ENCODE measurements at regions not wholly inside any gene's neighbourhood (a gene's known extent, or its start where the extent isn't known, plus 50 kb on each side); places are given as distances from the start of the nearest gene placed in this dataset.

- no peak for DNase-seq
- CTCF ChIA-PET, result no interaction called here
- no peak overlapping the region for H3K4me3 Mint-ChIP-seq (ENCODE audit: low read depth, unreplicated experiment)
- no peaks in the 10 kb centered on the region for H3K36me3 Mint-ChIP-seq (ENCODE audit: insufficient read depth, unreplicated experiment)
- intact Hi-C loops (cut with micrococcal nuclease; ENCODE audit: unreplicated experiment), result no loop called here
- TF ChIP-seq CTCF (IDR thresholded peaks at IDR 0.05; ENCODE audit: unreplicated experiment), result no peak
- no peaks in the 10 kb centered on the region for H3K4me1 Mint-ChIP-seq (ENCODE audit: low read depth, unreplicated experiment)
- peaks cover 5% of the 10 kb centered on the region for H3K27me3 Mint-ChIP-seq (ENCODE audit: unreplicated experiment)
- H3K9me3 Mint-ChIP-seq (ENCODE audit: low read depth, unreplicated experiment), result no peaks in the 10 kb centered on the region
- BruUV-seq (replicated peaks), result no TSS peak
- no peak overlapping the region for H3K27ac Mint-ChIP-seq (ENCODE audit: unreplicated experiment)
Measured at GRCh38 chr6:130677766-130678165, 149.4 kb upstream of the SMLR1 start.

DNA sequence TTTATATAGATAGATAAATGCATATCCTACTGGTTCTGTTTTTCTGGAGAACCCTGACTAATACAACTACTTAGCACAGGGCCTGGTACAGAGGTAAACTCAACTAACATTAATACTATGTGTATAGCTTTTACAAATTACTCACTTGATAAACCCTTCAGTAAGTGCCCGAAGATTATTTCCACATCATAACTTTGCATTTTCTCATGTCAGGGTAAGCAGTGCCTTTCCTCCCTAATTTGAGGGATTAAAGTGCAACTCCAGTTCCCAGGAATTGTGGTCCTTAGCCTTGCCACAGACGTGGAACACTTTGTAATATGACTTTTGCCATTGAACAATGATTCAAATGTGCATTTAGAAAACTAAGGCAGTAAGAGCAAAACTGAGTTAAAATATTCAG lies 147.5 kb upstream of the SMLR1 start:
- Mint-ChIP-seq H3K4me3 (ENCODE audit: low read depth, unreplicated experiment) (no peak overlapping the region), H3K27me3 (ENCODE audit: unreplicated experiment) (peaks cover 22% of the 10 kb centered on the region), H3K9me3 (ENCODE audit: low read depth, unreplicated experiment) (no peaks in the 10 kb centered on the region), H3K36me3 (ENCODE audit: insufficient read depth, unreplicated experiment) (no peaks in the 10 kb centered on the region), H3K4me1 (ENCODE audit: low read depth, unreplicated experiment) (no peaks in the 10 kb centered on the region), H3K27ac (ENCODE audit: unreplicated experiment) (no peak overlapping the region)
- no peak for DNase-seq
- no TSS peak for BruUV-seq (replicated peaks)
- TF ChIP-seq CTCF (IDR thresholded peaks at IDR 0.05; ENCODE audit: unreplicated experiment), result no peak
- CTCF ChIA-PET, result interaction anchor here (0.6 kb wide), 1 partner anchor 18 kb away, joined by 3 read pairs; no protein-coding TSS in a partner anchor
- intact Hi-C loops (cut with micrococcal nuclease; ENCODE audit: unreplicated experiment), result no loop called here

- BruUV-seq (replicated peaks), result no TSS peak
- CTCF ChIA-PET, result interaction anchor here (0.6 kb wide), 1 partner anchor 18 kb away, joined by 3 read pairs; no protein-coding TSS in a partner anchor
- TF ChIP-seq CTCF (IDR thresholded peaks at IDR 0.05; ENCODE audit: unreplicated experiment), result no peak
- Mint-ChIP-seq H3K36me3 (ENCODE audit: insufficient read depth, unreplicated experiment) (no peaks in the 10 kb centered on the region), H3K9me3 (ENCODE audit: low read depth, unreplicated experiment) (no peaks in the 10 kb centered on the region), H3K4me1 (ENCODE audit: low read depth, unreplicated experiment) (no peaks in the 10 kb centered on the region), H3K4me3 (ENCODE audit: low read depth, unreplicated experiment) (no peak overlapping the region), H3K27me3 (ENCODE audit: unreplicated experiment) (peaks cover 26% of the 10 kb centered on the region), H3K27ac (ENCODE audit: unreplicated experiment) (no peak overlapping the region)
- DNase-seq, result no peak
- intact Hi-C loops (cut with micrococcal nuclease; ENCODE audit: unreplicated experiment), result no loop called here
Measured at GRCh38 chr6:130680116-130680515, 147.1 kb upstream of the SMLR1 start.

GRCh38 chr6:130681028-130681427 lies 146.2 kb upstream of the SMLR1 start:
- Mint-ChIP-seq H3K27me3 (ENCODE audit: unreplicated experiment) (peaks cover 35% of the 10 kb centered on the region), H3K4me1 (ENCODE audit: low read depth, unreplicated experiment) (no peaks in the 10 kb centered on the region), H3K4me3 (ENCODE audit: low read depth, unreplicated experiment) (no peak overlapping the region), H3K36me3 (ENCODE audit: insufficient read depth, unreplicated experiment) (no peaks in the 10 kb centered on the region), H3K27ac (ENCODE audit: unreplicated experiment) (no peak overlapping the region), H3K9me3 (ENCODE audit: low read depth, unreplicated experiment) (no peaks in the 10 kb centered on the region)
- DNase-seq, result no peak
- CTCF ChIA-PET, result no interaction called here
- TF ChIP-seq CTCF (IDR thresholded peaks at IDR 0.05; ENCODE audit: unreplicated experiment), result no peak
- BruUV-seq (replicated peaks), result no TSS peak
- intact Hi-C loops (cut with micrococcal nuclease; ENCODE audit: unreplicated experiment), result no loop called here

All from Calu3 (cell line).